GM19455 (cell line): ENCODE measurements at regions not wholly inside any gene's neighbourhood (a gene's known extent, or its start where the extent isn't known, plus 50 kb on each side); places are given as distances from the start of the nearest gene placed in this dataset.

Experiments used
- ATAC-seq: cut with Tn5 transposase; IDR thresholded peaks from one replicate; pipeline ENCODE4 v1.9.1; 2021; ENCODE audit not compliant: unreplicated experiment

GRCh38 chr5:103428923-103429322, 133.7 kb downstream of the NUDT12 start:
- no peak for ATAC-seq

- ATAC-seq, result no peak
Measured at GRCh38 chr5:103428411-103428871, 134.1 kb downstream of the NUDT12 start.

GRCh38 chr5:103427326-103427725, 135.3 kb downstream of the NUDT12 start:
- no peak for ATAC-seq

- no peak for ATAC-seq
Measured at GRCh38 chr5:103425686-103426454, 136.7 kb downstream of the NUDT12 start.

GRCh38 chr5:103424453-103425205, 138.0 kb downstream of the NUDT12 start:
- no peak for ATAC-seq

- ATAC-seq, result no peak
Measured at GRCh38 chr5:103424026-103424425, 138.6 kb downstream of the NUDT12 start.

GRCh38 chr5:103422756-103423155, 139.8 kb downstream of the NUDT12 start:
- no peak for ATAC-seq

GRCh38 chr5:103414604-103415003, 148.0 kb downstream of the NUDT12 start:
- ATAC-seq, result no peak

- no peak for ATAC-seq
Measured at GRCh38 chr5:103411711-103412110, 150.9 kb downstream of the NUDT12 start.

- ATAC-seq, result peak; percentile 97
Measured at GRCh38 chr5:103410172-103410571, 151.6 kb downstream of the MACIR start.

- no peak for ATAC-seq
Measured at GRCh38 chr5:103409013-103409670, 150.6 kb downstream of the MACIR start.

- ATAC-seq, result no peak
Measured at GRCh38 chr5:103408408-103408807, 149.8 kb downstream of the MACIR start.

GRCh38 chr5:103407402-103407801, 148.8 kb downstream of the MACIR start:
- no peak for ATAC-seq

GRCh38 chr5:103404483-103404882, 145.9 kb downstream of the MACIR start:
- no peak for ATAC-seq

- ATAC-seq, result no peak
Measured at GRCh38 chr5:103402851-103403250, 144.3 kb downstream of the MACIR start.

GRCh38 chr5:103397739-103398581, 139.4 kb downstream of the MACIR start:
- no peak for ATAC-seq

- no peak for ATAC-seq
Measured at GRCh38 chr5:103394676-103395075, 136.1 kb downstream of the MACIR start.

- no peak for ATAC-seq
Measured at GRCh38 chr5:103393101-103393754, 134.7 kb downstream of the MACIR start.

- no peak for ATAC-seq
Measured at GRCh38 chr5:103391659-103392058, 133.1 kb downstream of the MACIR start.

GRCh38 chr5:103389846-103390245, 131.3 kb downstream of the MACIR start:
- ATAC-seq, result no peak
